ENCODE measurements at regions not wholly inside any gene's neighbourhood (a gene's known extent, or its start where the extent isn't known, plus 50 kb on each side); places are given as distances from the start of the nearest gene placed in this dataset.
"Not testable (repeated sequence)": the region's sequence is repeated elsewhere in the genome, so short reads cannot be mapped to it uniquely, and the experiment has no call there.

DNA sequence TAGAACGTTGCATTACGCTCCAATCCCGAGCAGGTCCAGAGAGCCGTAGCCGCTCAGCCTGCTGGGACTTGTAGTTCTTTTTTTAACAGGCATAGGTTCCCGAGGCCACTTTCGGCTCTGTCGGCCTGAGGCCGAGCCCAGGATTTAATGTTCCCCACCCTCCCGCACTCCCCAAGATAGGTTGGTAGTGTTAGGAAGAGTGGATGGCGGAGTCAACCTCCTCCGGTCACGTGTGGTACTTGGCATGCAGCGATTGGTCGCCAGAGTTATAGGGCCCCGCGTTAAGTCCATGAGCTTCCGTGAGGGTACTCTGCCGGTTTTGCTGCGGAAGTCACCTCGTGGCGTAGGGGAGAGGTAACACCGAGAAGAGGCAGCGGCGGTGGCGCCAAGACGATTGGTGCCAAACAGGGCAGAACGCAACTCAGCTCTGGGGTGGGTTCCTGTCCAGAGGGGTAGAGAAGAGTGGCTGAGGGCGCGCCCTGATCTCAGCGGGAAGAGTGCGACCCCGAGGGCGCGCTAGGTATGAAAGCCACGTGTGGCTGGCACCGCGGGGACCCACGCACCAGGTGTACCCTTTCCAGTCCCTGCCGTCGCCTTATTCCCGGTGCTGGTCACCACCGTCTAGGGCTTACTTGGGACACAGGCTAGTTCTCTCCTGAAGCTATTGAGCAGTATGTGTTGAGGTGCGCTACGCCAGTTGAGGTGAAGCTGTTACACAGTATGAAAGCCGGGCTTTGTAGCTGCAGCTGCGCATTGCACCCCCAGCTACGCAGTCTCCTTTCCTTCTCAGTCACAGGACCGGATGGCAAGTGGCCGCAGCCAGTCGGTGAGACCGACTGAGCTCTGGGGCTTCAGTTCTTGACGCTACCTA, 177.2 kb downstream of the KDM5D start:
- DNase-seq (ENCODE audit: low read depth in 1 of 2, low spot score in 1 of 2) = peak in 1 of 2 donors; percentile 97
- no peaks in the 10 kb centered on the region for H3K36me3 ChIP-seq
- H3K9me3 ChIP-seq (ENCODE audit: low read depth) = no peaks in the 10 kb centered on the region
- TF ChIP-seq, protein P1, sequence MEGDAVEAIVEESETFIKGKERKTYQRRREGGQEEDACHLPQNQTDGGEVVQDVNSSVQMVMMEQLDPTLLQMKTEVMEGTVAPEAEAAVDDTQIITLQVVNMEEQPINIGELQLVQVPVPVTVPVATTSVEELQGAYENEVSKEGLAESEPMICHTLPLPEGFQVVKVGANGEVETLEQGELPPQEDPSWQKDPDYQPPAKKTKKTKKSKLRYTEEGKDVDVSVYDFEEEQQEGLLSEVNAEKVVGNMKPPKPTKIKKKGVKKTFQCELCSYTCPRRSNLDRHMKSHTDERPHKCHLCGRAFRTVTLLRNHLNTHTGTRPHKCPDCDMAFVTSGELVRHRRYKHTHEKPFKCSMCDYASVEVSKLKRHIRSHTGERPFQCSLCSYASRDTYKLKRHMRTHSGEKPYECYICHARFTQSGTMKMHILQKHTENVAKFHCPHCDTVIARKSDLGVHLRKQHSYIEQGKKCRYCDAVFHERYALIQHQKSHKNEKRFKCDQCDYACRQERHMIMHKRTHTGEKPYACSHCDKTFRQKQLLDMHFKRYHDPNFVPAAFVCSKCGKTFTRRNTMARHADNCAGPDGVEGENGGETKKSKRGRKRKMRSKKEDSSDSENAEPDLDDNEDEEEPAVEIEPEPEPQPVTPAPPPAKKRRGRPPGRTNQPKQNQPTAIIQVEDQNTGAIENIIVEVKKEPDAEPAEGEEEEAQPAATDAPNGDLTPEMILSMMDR (IDR thresholded peaks at IDR 0.05; ENCODE audit: low read depth, low read length) = no peak
- H3K27me3 ChIP-seq = no peaks in the 10 kb centered on the region
- H3K27ac ChIP-seq = no peak overlapping the region
- no peaks in the 10 kb centered on the region for H3K4me1 ChIP-seq (ENCODE audit: low read depth)
- no peak overlapping the region for H3K4me3 ChIP-seq

- H3K4me1 ChIP-seq (ENCODE audit: low read depth) = no peaks in the 10 kb centered on the region
- peak in 1 of 2 donors; percentile 51 for DNase-seq (ENCODE audit: low read depth in 1 of 2, low spot score in 1 of 2)
Measured at GRCh38 chrY:19559161-19559560, 185.4 kb downstream of the KDM5D start.

GRCh38 chrY:19549671-19550466, 194.7 kb downstream of the KDM5D start:
- Histone ChIP-seq H3K36me3 (no peaks in the 10 kb centered on the region), H3K9me3 (ENCODE audit: low read depth) (no peaks in the 10 kb centered on the region), H3K4me1 (ENCODE audit: low read depth) (no peaks in the 10 kb centered on the region), H3K27me3 (no peaks in the 10 kb centered on the region), H3K4me3 (no peak overlapping the region), H3K27ac (no peak overlapping the region)
- no peak for DNase-seq (ENCODE audit: low read depth in 1 of 2, low spot score in 1 of 2)
- TF ChIP-seq, protein P1 (IDR thresholded peaks at IDR 0.05; ENCODE audit: low read depth, low read length) = no peak

More at GRCh38 chrY:19559161-19559560, 185.4 kb downstream of the KDM5D start:
- H3K36me3 ChIP-seq = no peaks in the 10 kb centered on the region
- TF ChIP-seq, protein P1 (IDR thresholded peaks at IDR 0.05; ENCODE audit: low read depth, low read length) = no peak
- no peaks in the 10 kb centered on the region for H3K27me3 ChIP-seq
- H3K9me3 ChIP-seq (ENCODE audit: low read depth) = no peaks in the 10 kb centered on the region
- no peak overlapping the region for H3K27ac ChIP-seq
- no peak overlapping the region for H3K4me3 ChIP-seq

GRCh38 chrY:19541475-19542306, 202.8 kb downstream of the KDM5D start:
- no peaks in the 10 kb centered on the region for H3K36me3 ChIP-seq
- TF ChIP-seq, protein P1 (IDR thresholded peaks at IDR 0.05; ENCODE audit: low read depth, low read length) = no peak
- H3K4me1 ChIP-seq (ENCODE audit: low read depth) = no peaks in the 10 kb centered on the region
- no peaks in the 10 kb centered on the region for H3K9me3 ChIP-seq (ENCODE audit: low read depth)
- no peak overlapping the region for H3K4me3 ChIP-seq
- no peak for DNase-seq (ENCODE audit: low read depth in 1 of 2, low spot score in 1 of 2)
- H3K27ac ChIP-seq = no peak overlapping the region
- no peaks in the 10 kb centered on the region for H3K27me3 ChIP-seq

DNA sequence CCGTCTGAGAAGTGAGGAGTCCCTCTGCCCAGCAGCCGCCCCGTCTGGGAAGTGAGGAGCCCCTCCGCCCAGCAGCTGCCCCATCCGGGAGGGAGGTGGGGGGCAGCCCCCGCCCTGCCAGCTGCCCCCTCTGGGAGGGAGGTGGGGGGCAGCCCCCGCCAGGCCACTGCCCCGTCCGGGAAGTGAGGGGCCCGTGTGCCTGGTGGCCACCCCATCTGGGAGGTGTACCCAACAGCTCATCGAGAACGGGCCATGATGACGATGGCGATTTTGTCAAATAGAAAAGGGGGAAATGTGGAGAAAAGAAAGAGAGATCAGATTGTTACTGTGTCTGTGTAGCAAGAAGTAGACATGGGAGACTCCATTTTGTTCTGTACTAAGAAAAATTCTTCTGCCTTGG, 208.8 kb downstream of the KDM5D start:
- DNase-seq (ENCODE audit: low read depth in 1 of 2, low spot score in 1 of 2); H3K27me3 ChIP-seq; H3K4me1 ChIP-seq (ENCODE audit: low read depth); H3K36me3 ChIP-seq; H3K4me3 ChIP-seq; H3K9me3 ChIP-seq (ENCODE audit: low read depth); H3K27ac ChIP-seq: not testable (repeated sequence)
